ENCODE measurements at regions not wholly inside any gene's neighbourhood (a gene's known extent, or its start where the extent isn't known, plus 50 kb on each side); places are given as distances from the start of the nearest gene placed in this dataset.

- TF ChIP-seq, protein P1, sequence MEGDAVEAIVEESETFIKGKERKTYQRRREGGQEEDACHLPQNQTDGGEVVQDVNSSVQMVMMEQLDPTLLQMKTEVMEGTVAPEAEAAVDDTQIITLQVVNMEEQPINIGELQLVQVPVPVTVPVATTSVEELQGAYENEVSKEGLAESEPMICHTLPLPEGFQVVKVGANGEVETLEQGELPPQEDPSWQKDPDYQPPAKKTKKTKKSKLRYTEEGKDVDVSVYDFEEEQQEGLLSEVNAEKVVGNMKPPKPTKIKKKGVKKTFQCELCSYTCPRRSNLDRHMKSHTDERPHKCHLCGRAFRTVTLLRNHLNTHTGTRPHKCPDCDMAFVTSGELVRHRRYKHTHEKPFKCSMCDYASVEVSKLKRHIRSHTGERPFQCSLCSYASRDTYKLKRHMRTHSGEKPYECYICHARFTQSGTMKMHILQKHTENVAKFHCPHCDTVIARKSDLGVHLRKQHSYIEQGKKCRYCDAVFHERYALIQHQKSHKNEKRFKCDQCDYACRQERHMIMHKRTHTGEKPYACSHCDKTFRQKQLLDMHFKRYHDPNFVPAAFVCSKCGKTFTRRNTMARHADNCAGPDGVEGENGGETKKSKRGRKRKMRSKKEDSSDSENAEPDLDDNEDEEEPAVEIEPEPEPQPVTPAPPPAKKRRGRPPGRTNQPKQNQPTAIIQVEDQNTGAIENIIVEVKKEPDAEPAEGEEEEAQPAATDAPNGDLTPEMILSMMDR (tag by site-specific recombination; IDR thresholded peaks at IDR 0.05) = no peak
- TF ChIP-seq ZNF416 (tag by site-specific recombination; IDR thresholded peaks at IDR 0.05) (no peak), ZBTB6 (tag by site-specific recombination; IDR thresholded peaks at IDR 0.05) (no peak), ZNF16 (tag by site-specific recombination; IDR thresholded peaks at IDR 0.05; ENCODE audit: low read depth) (no peak), ZSCAN30 (tag by site-specific recombination; IDR thresholded peaks at IDR 0.05) (no peak), BCL11A (tag by site-specific recombination; IDR thresholded peaks at IDR 0.05; ENCODE audit: low read depth) (no peak)
- TF ChIP-seq, protein P2, sequence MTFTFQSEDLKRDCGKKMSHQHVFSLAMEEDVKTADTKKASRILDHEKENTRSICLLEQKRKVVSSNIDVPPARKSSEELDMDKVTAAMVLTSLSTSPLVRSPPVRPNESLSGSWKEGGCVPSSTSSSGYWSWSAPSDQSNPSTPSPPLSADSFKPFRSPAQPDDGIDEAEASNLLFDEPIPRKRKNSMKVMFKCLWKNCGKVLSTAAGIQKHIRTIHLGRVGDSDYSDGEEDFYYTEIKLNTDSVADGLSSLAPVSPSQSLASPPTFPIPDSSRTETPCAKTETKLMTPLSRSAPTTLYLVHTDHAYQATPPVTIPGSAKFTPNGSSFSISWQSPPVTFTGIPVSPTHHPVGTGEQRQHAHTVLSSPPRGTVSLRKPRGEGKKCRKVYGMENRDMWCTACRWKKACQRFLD (tag by site-specific recombination; IDR thresholded peaks at IDR 0.05) = no peak
- TF ChIP-seq, protein P3, sequence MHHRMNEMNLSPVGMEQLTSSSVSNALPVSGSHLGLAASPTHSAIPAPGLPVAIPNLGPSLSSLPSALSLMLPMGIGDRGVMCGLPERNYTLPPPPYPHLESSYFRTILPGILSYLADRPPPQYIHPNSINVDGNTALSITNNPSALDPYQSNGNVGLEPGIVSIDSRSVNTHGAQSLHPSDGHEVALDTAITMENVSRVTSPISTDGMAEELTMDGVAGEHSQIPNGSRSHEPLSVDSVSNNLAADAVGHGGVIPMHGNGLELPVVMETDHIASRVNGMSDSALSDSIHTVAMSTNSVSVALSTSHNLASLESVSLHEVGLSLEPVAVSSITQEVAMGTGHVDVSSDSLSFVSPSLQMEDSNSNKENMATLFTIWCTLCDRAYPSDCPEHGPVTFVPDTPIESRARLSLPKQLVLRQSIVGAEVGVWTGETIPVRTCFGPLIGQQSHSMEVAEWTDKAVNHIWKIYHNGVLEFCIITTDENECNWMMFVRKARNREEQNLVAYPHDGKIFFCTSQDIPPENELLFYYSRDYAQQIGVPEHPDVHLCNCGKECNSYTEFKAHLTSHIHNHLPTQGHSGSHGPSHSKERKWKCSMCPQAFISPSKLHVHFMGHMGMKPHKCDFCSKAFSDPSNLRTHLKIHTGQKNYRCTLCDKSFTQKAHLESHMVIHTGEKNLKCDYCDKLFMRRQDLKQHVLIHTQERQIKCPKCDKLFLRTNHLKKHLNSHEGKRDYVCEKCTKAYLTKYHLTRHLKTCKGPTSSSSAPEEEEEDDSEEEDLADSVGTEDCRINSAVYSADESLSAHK (tag by site-specific recombination; IDR thresholded peaks at IDR 0.05) = no peak
Measured at GRCh38 chr12:41908206-41908605, 236.5 kb downstream of the GXYLT1 start.

Measured in HEK293 (cell line).